ENCODE measurements at regions not wholly inside any gene's neighbourhood (a gene's known extent, or its start where the extent isn't known, plus 50 kb on each side); places are given as distances from the start of the nearest gene placed in this dataset.
A peak's percentile ranks its signal among the peaks of the same experiment; 100 is the strongest.

DNA sequence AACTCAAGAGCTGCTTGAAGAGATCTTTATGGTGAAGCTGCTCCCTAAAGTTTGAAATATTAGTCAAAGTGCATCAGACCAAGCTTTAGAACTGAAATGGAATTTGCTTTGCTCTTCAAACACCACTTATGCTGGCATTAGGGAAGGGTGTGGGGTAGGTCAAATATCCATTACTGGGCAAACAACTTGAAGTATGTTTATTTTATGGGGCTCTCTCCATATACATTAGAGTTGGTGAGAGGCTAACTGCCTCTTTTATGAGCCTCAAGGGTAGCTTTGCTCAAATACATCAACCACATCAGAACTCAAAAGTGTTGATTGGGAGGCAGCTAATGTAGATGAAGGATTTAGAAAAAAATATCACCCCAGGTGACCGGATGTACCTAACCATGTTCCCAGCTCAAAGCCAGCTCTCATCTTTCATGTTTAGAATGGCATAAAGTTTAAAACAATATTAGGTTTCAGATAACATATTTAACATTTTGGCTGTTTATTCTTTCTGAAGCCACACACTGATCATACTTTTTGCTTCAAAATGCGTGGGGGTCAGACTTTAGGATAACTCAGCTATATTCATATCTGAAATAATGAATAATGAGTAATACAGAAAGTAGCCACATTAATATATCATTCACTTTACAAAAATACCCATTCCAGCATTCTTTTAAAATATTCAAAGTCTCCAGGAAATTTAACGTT is 318.6 kb downstream of the PTEN start (continued):
- TF ChIP-seq, protein P1, sequence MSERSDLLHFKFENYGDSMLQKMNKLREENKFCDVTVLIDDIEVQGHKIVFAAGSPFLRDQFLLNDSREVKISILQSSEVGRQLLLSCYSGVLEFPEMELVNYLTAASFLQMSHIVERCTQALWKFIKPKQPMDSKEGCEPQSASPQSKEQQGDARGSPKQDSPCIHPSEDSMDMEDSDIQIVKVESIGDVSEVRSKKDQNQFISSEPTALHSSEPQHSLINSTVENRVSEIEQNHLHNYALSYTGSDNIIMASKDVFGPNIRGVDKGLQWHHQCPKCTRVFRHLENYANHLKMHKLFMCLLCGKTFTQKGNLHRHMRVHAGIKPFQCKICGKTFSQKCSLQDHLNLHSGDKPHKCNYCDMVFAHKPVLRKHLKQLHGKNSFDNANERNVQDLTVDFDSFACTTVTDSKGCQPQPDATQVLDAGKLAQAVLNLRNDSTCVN (tag by site-specific recombination; optimal IDR thresholded peaks at IDR 0.05): no peak
- 0 out of 2 replicates have a peak, but pooled peaks have one; percentile 28 for TF ChIP-seq ZSCAN23 (tag by site-specific recombination; IDR thresholded peaks at IDR 0.05)
- TF ChIP-seq, protein P2, sequence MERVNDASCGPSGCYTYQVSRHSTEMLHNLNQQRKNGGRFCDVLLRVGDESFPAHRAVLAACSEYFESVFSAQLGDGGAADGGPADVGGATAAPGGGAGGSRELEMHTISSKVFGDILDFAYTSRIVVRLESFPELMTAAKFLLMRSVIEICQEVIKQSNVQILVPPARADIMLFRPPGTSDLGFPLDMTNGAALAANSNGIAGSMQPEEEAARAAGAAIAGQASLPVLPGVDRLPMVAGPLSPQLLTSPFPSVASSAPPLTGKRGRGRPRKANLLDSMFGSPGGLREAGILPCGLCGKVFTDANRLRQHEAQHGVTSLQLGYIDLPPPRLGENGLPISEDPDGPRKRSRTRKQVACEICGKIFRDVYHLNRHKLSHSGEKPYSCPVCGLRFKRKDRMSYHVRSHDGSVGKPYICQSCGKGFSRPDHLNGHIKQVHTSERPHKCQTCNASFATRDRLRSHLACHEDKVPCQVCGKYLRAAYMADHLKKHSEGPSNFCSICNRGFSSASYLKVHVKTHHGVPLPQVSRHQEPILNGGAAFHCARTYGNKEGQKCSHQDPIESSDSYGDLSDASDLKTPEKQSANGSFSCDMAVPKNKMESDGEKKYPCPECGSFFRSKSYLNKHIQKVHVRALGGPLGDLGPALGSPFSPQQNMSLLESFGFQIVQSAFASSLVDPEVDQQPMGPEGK (tag by site-specific recombination; IDR thresholded peaks at IDR 0.05): peak; percentile 44
- TF ChIP-seq ZNF548 (tag by site-specific recombination; IDR thresholded peaks at IDR 0.05): no peak
- TF ChIP-seq ZNF629 (tag by site-specific recombination; IDR thresholded peaks at IDR 0.05): no peak
- no peak for TF ChIP-seq SALL2 (tag by site-specific recombination; IDR thresholded peaks at IDR 0.05; ENCODE audit: borderline replicate concordance)
- TF ChIP-seq, protein P3, sequence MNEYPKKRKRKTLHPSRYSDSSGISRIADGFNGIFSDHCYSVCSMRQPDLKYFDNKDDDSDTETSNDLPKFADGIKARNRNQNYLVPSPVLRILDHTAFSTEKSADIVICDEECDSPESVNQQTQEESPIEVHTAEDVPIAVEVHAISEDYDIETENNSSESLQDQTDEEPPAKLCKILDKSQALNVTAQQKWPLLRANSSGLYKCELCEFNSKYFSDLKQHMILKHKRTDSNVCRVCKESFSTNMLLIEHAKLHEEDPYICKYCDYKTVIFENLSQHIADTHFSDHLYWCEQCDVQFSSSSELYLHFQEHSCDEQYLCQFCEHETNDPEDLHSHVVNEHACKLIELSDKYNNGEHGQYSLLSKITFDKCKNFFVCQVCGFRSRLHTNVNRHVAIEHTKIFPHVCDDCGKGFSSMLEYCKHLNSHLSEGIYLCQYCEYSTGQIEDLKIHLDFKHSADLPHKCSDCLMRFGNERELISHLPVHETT (tag by site-specific recombination; IDR thresholded peaks at IDR 0.05): 0 out of 2 replicates have a peak, but pooled peaks have one; percentile 50
- no peak for TF ChIP-seq ZNF16 (tag by site-specific recombination; IDR thresholded peaks at IDR 0.05; ENCODE audit: low read depth)
- no peak for TF ChIP-seq ZNF560 (tag by site-specific recombination; IDR thresholded peaks at IDR 0.05; ENCODE audit: borderline replicate concordance)
- no peak for TF ChIP-seq ZNF221 (tag by site-specific recombination; IDR thresholded peaks at IDR 0.05; ENCODE audit: borderline replicate concordance)
- no peak for TF ChIP-seq ZNF138 (tag by site-specific recombination; IDR thresholded peaks at IDR 0.05; ENCODE audit: borderline replicate concordance)
- TF ChIP-seq ZBTB48 (tag by site-specific recombination; IDR thresholded peaks at IDR 0.05): no peak
- TF ChIP-seq ZNF48 (tag by site-specific recombination; IDR thresholded peaks at IDR 0.05): no peak
- no peak for TF ChIP-seq ZNF426 (tag by site-specific recombination; IDR thresholded peaks at IDR 0.05)
- TF ChIP-seq ZFP37 (tag by site-specific recombination; IDR thresholded peaks at IDR 0.05): no peak
- TF ChIP-seq, protein P4, sequence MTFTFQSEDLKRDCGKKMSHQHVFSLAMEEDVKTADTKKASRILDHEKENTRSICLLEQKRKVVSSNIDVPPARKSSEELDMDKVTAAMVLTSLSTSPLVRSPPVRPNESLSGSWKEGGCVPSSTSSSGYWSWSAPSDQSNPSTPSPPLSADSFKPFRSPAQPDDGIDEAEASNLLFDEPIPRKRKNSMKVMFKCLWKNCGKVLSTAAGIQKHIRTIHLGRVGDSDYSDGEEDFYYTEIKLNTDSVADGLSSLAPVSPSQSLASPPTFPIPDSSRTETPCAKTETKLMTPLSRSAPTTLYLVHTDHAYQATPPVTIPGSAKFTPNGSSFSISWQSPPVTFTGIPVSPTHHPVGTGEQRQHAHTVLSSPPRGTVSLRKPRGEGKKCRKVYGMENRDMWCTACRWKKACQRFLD (tag by site-specific recombination; IDR thresholded peaks at IDR 0.05): no peak
- no peak for TF ChIP-seq RBAK (tag by site-specific recombination; IDR thresholded peaks at IDR 0.05)
- no peak for TF ChIP-seq ZNF248 (tag by site-specific recombination; IDR thresholded peaks at IDR 0.05)
- TF ChIP-seq ZNF561 (tag by site-specific recombination; IDR thresholded peaks at IDR 0.05; ENCODE audit: borderline replicate concordance): peak; percentile 95
- peak; percentile 57; the same call in 1 of the 2 replicates for TF ChIP-seq IKZF3 (tag by site-specific recombination; IDR thresholded peaks at IDR 0.05)
- TF ChIP-seq SP3 (tag by site-specific recombination; IDR thresholded peaks at IDR 0.05): no peak
- peak; percentile 52 for TF ChIP-seq ZBTB21 (tag by site-specific recombination; IDR thresholded peaks at IDR 0.05)
- TF ChIP-seq ZNF214 (tag by site-specific recombination; IDR thresholded peaks at IDR 0.05; ENCODE audit: borderline replicate concordance): no peak
- no peak; the same call in 1 of the 2 replicates for TF ChIP-seq SP2 (tag by site-specific recombination; IDR thresholded peaks at IDR 0.05)
- no peak for TF ChIP-seq ZNF660 (tag by site-specific recombination; IDR thresholded peaks at IDR 0.05)
- TF ChIP-seq REPIN1 (tag by site-specific recombination; IDR thresholded peaks at IDR 0.05; ENCODE audit: low read depth): no peak
- peak; percentile 87 for TF ChIP-seq ZNF596 (tag by site-specific recombination; IDR thresholded peaks at IDR 0.05)
- no peak for TF ChIP-seq SP7 (tag by site-specific recombination; IDR thresholded peaks at IDR 0.05)
- no peak for TF ChIP-seq ZNF169 (tag by site-specific recombination; IDR thresholded peaks at IDR 0.05)
- TF ChIP-seq, protein P5, sequence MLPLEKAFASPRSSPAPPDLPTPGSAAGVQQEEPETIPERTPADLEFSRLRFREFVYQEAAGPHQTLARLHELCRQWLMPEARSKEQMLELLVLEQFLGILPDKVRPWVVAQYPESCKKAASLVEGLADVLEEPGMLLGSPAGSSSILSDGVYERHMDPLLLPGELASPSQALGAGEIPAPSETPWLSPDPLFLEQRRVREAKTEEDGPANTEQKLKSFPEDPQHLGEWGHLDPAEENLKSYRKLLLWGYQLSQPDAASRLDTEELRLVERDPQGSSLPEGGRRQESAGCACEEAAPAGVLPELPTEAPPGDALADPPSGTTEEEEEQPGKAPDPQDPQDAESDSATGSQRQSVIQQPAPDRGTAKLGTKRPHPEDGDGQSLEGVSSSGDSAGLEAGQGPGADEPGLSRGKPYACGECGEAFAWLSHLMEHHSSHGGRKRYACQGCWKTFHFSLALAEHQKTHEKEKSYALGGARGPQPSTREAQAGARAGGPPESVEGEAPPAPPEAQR (tag by site-specific recombination; IDR thresholded peaks at IDR 0.05): no peak
- no peak for TF ChIP-seq SCRT2 (tag by site-specific recombination; IDR thresholded peaks at IDR 0.05)
- no peak for TF ChIP-seq HOXC10 (CRISPR knock-in tag; IDR thresholded peaks at IDR 0.05)
- TF ChIP-seq WT1 (tag by site-specific recombination; IDR thresholded peaks at IDR 0.05): peak; percentile 99
- TF ChIP-seq ZNF544 (tag by site-specific recombination; IDR thresholded peaks at IDR 0.05): no peak
